ENCODE measurements at regions not wholly inside any gene's neighbourhood (a gene's known extent, or its start where the extent isn't known, plus 50 kb on each side); places are given as distances from the start of the nearest gene placed in this dataset.

DNA sequence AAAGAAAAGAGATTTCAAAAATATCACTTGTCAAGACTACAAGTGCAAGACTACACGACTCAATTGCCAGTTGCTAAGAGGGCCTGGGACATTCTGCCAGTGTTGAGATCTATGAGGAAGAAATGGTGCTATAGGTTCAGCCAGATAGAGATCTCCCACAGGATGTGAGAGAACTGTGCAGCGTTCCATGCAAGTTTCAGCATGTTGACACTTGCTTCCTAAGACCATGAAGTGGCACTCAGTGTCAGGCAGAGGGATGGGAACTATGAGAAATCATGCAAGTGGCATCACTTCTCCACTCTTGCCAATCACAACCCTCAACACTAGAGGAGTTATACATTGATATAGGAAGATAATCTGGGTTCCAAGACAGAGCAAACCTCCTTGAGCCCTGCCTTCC lies 210.3 kb downstream of the CHRM2 start:
- H3K27ac ChIP-seq (ENCODE audit: poor library complexity, severe bottlenecking), result no peak overlapping the region
- DNase-seq (ENCODE audit: low spot score), result no peak
- no peaks in the 10 kb centered on the region for H3K27me3 ChIP-seq (ENCODE audit: insufficient read depth, poor library complexity, severe bottlenecking)
- H3K4me1 ChIP-seq (ENCODE audit: insufficient read depth, poor library complexity, severe bottlenecking), result peaks cover 16% of the 10 kb centered on the region
- TF ChIP-seq, protein P1, sequence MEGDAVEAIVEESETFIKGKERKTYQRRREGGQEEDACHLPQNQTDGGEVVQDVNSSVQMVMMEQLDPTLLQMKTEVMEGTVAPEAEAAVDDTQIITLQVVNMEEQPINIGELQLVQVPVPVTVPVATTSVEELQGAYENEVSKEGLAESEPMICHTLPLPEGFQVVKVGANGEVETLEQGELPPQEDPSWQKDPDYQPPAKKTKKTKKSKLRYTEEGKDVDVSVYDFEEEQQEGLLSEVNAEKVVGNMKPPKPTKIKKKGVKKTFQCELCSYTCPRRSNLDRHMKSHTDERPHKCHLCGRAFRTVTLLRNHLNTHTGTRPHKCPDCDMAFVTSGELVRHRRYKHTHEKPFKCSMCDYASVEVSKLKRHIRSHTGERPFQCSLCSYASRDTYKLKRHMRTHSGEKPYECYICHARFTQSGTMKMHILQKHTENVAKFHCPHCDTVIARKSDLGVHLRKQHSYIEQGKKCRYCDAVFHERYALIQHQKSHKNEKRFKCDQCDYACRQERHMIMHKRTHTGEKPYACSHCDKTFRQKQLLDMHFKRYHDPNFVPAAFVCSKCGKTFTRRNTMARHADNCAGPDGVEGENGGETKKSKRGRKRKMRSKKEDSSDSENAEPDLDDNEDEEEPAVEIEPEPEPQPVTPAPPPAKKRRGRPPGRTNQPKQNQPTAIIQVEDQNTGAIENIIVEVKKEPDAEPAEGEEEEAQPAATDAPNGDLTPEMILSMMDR (IDR thresholded peaks at IDR 0.05; ENCODE audit: poor library complexity, severe bottlenecking), result no peak
- H3K4me3 ChIP-seq (ENCODE audit: severe bottlenecking), result no peak overlapping the region
- ATAC-seq (ENCODE audit: low read depth), result peak; percentile 46; the same call in 2 of the 3 replicates
- H3K36me3 ChIP-seq (ENCODE audit: low read depth), result no peaks in the 10 kb centered on the region
- no peaks in the 10 kb centered on the region for H3K9me3 ChIP-seq (ENCODE audit: severe bottlenecking)

DNA sequence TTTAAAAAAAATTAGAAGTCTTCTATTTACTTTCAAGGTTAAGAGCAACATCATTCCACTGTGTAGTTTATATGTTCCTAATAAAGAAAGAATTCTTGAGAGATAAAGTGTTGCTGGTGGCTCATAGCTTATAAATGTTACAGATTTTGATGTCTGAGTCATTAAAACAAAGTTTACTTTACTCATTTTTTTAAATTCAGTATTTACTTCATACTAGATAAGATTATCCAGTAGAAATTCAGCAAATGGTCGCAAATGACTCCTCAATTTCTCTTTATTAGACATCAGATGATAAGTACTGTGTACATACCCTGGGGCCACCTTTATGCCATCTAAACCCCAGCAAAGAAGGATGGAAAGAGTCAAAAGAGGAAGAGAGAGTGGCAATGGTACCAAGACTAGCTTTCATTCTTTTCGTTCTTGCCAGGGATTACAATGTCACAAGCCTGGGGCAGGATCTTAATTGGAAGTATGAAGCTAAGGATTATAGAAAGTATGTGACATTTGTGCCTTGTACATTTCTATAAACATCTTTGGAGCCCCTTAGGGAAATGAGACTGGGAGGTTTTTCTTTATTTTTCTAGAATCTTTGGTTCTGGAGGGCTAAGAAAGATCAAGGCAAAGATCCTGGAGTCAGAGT lies 206.1 kb downstream of the CHRM2 start:
- ATAC-seq (ENCODE audit: low read depth), result peak; percentile 40; the same call in 1 of the 3 replicates
- H3K36me3 ChIP-seq (ENCODE audit: low read depth), result no peaks in the 10 kb centered on the region
- DNase-seq (ENCODE audit: low spot score), result no peak
- no peaks in the 10 kb centered on the region for H3K9me3 ChIP-seq (ENCODE audit: severe bottlenecking)
- H3K27me3 ChIP-seq (ENCODE audit: insufficient read depth, poor library complexity, severe bottlenecking), result no peaks in the 10 kb centered on the region
- H3K4me1 ChIP-seq (ENCODE audit: insufficient read depth, poor library complexity, severe bottlenecking), result peaks cover 26% of the 10 kb centered on the region
- H3K4me3 ChIP-seq (ENCODE audit: severe bottlenecking), result no peak overlapping the region
- no peak overlapping the region for H3K27ac ChIP-seq (ENCODE audit: poor library complexity, severe bottlenecking)
- TF ChIP-seq, protein P1 (IDR thresholded peaks at IDR 0.05; ENCODE audit: poor library complexity, severe bottlenecking), result no peak

GRCh38 chr7:137073571-137074325 lies 205.3 kb downstream of the CHRM2 start:
- Histone ChIP-seq H3K4me3 (ENCODE audit: severe bottlenecking) (no peak overlapping the region), H3K27ac (ENCODE audit: poor library complexity, severe bottlenecking) (peak overlapping the region; percentile 15), H3K9me3 (ENCODE audit: severe bottlenecking) (no peaks in the 10 kb centered on the region), H3K27me3 (ENCODE audit: insufficient read depth, poor library complexity, severe bottlenecking) (no peaks in the 10 kb centered on the region), H3K4me1 (ENCODE audit: insufficient read depth, poor library complexity, severe bottlenecking) (peaks cover 23% of the 10 kb centered on the region), H3K36me3 (ENCODE audit: low read depth) (no peaks in the 10 kb centered on the region)
- DNase-seq (ENCODE audit: low spot score) (no peak), ATAC-seq (ENCODE audit: low read depth) (peak; percentile 15; the same call in 1 of the 3 replicates)
- TF ChIP-seq, protein P1 (IDR thresholded peaks at IDR 0.05; ENCODE audit: poor library complexity, severe bottlenecking), result no peak
